ENCODE measurements at regions not wholly inside any gene's neighbourhood (a gene's known extent, or its start where the extent isn't known, plus 50 kb on each side); places are given as distances from the start of the nearest gene placed in this dataset.

DNA sequence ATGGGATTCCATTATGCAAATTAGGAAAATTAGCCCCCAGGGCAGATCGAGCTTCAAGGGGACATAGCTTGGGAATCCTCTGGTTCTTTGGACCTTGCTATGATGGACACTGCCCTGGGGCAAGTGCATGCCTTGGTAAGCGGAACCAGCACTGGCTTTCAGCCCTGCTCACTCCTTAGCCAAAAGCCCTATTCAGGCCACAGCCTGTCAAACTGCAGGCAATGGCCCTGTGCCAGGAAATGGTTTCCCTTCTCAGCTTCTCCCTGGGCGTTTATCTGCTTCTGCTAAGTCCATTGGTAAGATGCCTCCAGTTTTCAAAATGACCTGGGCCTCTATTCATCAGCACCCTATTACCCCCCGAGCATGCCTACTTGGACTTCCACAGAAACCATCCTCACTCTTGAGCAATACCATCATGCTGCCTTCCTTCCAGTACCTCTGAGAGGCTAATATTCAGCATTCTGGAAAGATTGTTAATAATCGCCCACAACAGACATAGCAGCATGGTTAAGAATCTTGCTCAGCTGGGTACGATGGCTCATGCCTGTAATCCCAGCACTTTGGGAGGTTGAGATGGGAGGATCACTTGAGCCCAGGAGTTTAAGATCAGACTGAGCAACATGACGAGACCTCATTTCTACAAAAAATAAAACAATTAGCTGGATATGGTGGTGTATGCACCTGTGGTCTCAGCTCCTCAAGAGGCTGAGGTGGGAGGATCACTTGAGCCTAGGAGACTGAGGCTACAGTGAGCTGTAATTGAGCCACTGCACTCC lies 918.6 kb upstream of the AUTS2 start:
- Histone ChIP-seq H3K4me2 (ENCODE audit: low read depth, low read length) (no peak overlapping the region), H2BK120ac (ENCODE audit: low read depth, low read length) (no peak overlapping the region), H2AFZ (replicated peaks; ENCODE audit: low read length, poor library complexity) (no peak overlapping the region), H3K36me3 (ENCODE audit: control insufficient read depth, insufficient read depth, low read length) (no peaks in the 10 kb centered on the region), H3K4ac (ENCODE audit: low read depth, low read length) (no peak overlapping the region), H3K27me3 (ENCODE audit: control insufficient read depth, insufficient read depth, low read length) (no peaks in the 10 kb centered on the region), H2BK20ac (ENCODE audit: low read depth, low read length) (no peak overlapping the region), H2BK15ac (ENCODE audit: low read depth, low read length) (no peak overlapping the region), H3K56ac (ENCODE audit: extremely low read depth, insufficient read depth, low read length) (no peak overlapping the region), H2AK9ac (replicated peaks; ENCODE audit: low read depth, low read length, poor library complexity) (no peak overlapping the region), H2BK5ac (ENCODE audit: low read depth, low read length, poor library complexity, severe bottlenecking) (no peak overlapping the region), H2AK5ac (ENCODE audit: low read depth, low read length) (no peak overlapping the region), H3K27ac (ENCODE audit: insufficient read depth, low read length) (no peak overlapping the region), H3K4me1 (ENCODE audit: control insufficient read depth, insufficient read depth, low read length) (no peaks in the 10 kb centered on the region), H3K79me1 (ENCODE audit: low read depth in 1 of 2, low read length in 2 of 2) (no peaks in the 10 kb centered on the region), H3K4me3 (ENCODE audit: insufficient read depth, low read depth, low read length) (no peak overlapping the region), H3K14ac (replicated peaks; ENCODE audit: low read depth, low read length) (no peak overlapping the region), H4K8ac (ENCODE audit: low read depth in 2 of 2, low read length in 2 of 2) (no peak overlapping the region), H4K5ac (ENCODE audit: low read depth, low read length) (no peak overlapping the region), H3K9ac (ENCODE audit: low read depth, low read length) (no peak overlapping the region), H3K9me3 (ENCODE audit: control insufficient read depth, insufficient read depth, low read length) (peaks cover 8% of the 10 kb centered on the region), H3K18ac (ENCODE audit: low read depth, low read length) (no peak overlapping the region), H4K20me1 (ENCODE audit: insufficient read depth, low read length) (no peaks in the 10 kb centered on the region), H3K23ac (ENCODE audit: low read depth, low read length) (no peak overlapping the region), H4K91ac (ENCODE audit: insufficient read depth, low read depth, low read length) (no peak overlapping the region), H3K9me1 (ENCODE audit: insufficient read depth, low read length) (no peaks in the 10 kb centered on the region)
- in situ Hi-C loops (cut with MboI; ENCODE audit: low sequenced_read_pairs) (no loop called here), dilution Hi-C loops (cut with HindIII; ENCODE audit: low sequenced_read_pairs, unreplicated experiment) (no loop called here), intact Hi-C loops (cut with micrococcal nuclease) (no loop called here)
- TF ChIP-seq CEBPB (IDR thresholded peaks at IDR 0.05; ENCODE audit: low read depth, low read length) = no peak
- no peak for TF ChIP-seq CHD1 (IDR thresholded peaks at IDR 0.05; ENCODE audit: low read depth, low read length)
- no peak for TF ChIP-seq ELK1 (IDR thresholded peaks at IDR 0.05; ENCODE audit: borderline replicate concordance, low read depth, low read length)
- no peak for TF ChIP-seq MXI1 (IDR thresholded peaks at IDR 0.05; ENCODE audit: borderline replicate concordance, low read depth, low read length)
- no peak for TF ChIP-seq BHLHE40 (IDR thresholded peaks at IDR 0.05; ENCODE audit: low read depth, low read length)
- no peak for TF ChIP-seq POLR2A (IDR thresholded peaks at IDR 0.05; ENCODE audit: low read depth, low read length)
- TF ChIP-seq SMC3 (IDR thresholded peaks at IDR 0.05; ENCODE audit: low read depth, low read length) = no peak
- TF ChIP-seq CTCF (conservative IDR thresholded peaks at IDR 0.05; ENCODE audit: low read depth, low read length) = no peak
- no peak for TF ChIP-seq RAD21 (IDR thresholded peaks at IDR 0.05; ENCODE audit: low read length)
- no peak for TF ChIP-seq FOS (IDR thresholded peaks at IDR 0.05; ENCODE audit: low read depth, low read length)
- TF ChIP-seq USF2 (IDR thresholded peaks at IDR 0.05; ENCODE audit: low read depth, low read length) = no peak
- TF ChIP-seq NFE2L2 (IDR thresholded peaks at IDR 0.05; ENCODE audit: low read depth, low read length) = no peak
- TF ChIP-seq RFX5 (IDR thresholded peaks at IDR 0.05; ENCODE audit: low read depth, low read length) = no peak
- TF ChIP-seq MAFK (IDR thresholded peaks at IDR 0.05; ENCODE audit: low read depth, low read length) = no peak
- no peak for TF ChIP-seq RCOR1 (IDR thresholded peaks at IDR 0.05; ENCODE audit: insufficient replicate concordance, low read length)
- TF ChIP-seq MAZ (IDR thresholded peaks at IDR 0.05; ENCODE audit: borderline replicate concordance, low read depth, low read length) = no peak
- BruUV-seq (replicated peaks) = no TSS peak
- POLR2A ChIA-PET (ENCODE audit: unreplicated experiment) = no interaction called here
- 44% methylated on average over 2 of the region's 7 CpGs; no CpG with 5 or more reads in 1 of the 2 experiments for WGBS, 2 experiments (ENCODE audit: extremely low coverage in 2 of 2, insufficient read length in 1 of 2)
- ATAC-seq (ENCODE audit: low read depth) = no peak
- DNase-seq = no peak
- CTCF ChIA-PET = no interaction called here

Data from IMR-90 (cell line).